ENCODE measurements at regions not wholly inside any gene's neighbourhood (a gene's known extent, or its start where the extent isn't known, plus 50 kb on each side); places are given as distances from the start of the nearest gene placed in this dataset.

DNA sequence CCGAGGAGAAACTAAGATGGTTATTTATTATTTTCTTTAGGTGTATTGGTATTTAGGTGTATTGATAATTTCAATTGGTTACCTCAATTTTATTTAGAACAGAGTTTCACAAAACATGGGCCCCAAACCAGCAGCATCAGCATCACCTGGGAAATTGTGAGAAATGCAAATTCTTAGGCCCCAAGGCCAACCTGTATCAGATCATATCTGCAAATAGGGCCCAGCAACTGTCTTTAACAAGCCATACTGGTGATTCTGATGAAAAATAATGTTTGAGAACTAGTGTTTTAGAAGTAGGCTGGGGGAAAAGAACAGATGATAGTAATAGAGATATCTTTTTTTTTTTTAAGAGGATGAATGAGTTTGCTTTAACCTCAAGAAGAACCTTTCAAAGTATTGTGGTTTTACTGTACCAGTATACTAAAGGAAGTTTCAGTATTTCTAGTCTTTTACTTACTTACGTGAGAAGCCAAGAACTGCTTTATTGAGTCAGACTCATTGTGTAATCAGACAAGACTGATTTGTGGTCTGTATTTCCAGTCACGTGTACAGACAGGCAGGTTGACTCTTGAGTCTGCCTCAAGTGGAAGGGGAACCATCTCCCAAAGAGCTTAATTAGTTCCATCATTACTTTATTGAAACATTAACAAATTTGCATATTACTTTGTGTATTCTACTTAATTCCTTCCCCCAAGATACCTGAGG is 60.4 kb upstream of the GAREM1 start:
- H3K4me3 ChIP-seq (ENCODE audit: low read length), result no peak overlapping the region
- no peaks in the 10 kb centered on the region for H3K4me1 ChIP-seq (ENCODE audit: insufficient read depth, low read length)
- no peaks in the 10 kb centered on the region for H3K36me3 ChIP-seq (ENCODE audit: insufficient read depth, low read depth, low read length)
- H3K9me3 ChIP-seq (ENCODE audit: insufficient read depth, low read depth, low read length), result no peaks in the 10 kb centered on the region
- no peak overlapping the region for H3K9ac ChIP-seq (ENCODE audit: low read depth, low read length)
- no peaks in the 10 kb centered on the region for H3K27me3 ChIP-seq (ENCODE audit: insufficient read depth, low read length)
- H3K27ac ChIP-seq (ENCODE audit: low read length), result no peak overlapping the region

- H3K36me3 ChIP-seq (ENCODE audit: insufficient read depth, low read depth, low read length), result no peaks in the 10 kb centered on the region
- H3K27me3 ChIP-seq (ENCODE audit: insufficient read depth, low read length), result no peaks in the 10 kb centered on the region
- no peaks in the 10 kb centered on the region for H3K4me1 ChIP-seq (ENCODE audit: insufficient read depth, low read length)
- H3K4me3 ChIP-seq (ENCODE audit: low read length), result no peak overlapping the region
- H3K9ac ChIP-seq (ENCODE audit: low read depth, low read length), result no peak overlapping the region
- no peak overlapping the region for H3K27ac ChIP-seq (ENCODE audit: low read length)
- no peaks in the 10 kb centered on the region for H3K9me3 ChIP-seq (ENCODE audit: insufficient read depth, low read depth, low read length)
Observed at GRCh38 chr18:32529722-32530420, 59.2 kb upstream of the GAREM1 start.

DNA sequence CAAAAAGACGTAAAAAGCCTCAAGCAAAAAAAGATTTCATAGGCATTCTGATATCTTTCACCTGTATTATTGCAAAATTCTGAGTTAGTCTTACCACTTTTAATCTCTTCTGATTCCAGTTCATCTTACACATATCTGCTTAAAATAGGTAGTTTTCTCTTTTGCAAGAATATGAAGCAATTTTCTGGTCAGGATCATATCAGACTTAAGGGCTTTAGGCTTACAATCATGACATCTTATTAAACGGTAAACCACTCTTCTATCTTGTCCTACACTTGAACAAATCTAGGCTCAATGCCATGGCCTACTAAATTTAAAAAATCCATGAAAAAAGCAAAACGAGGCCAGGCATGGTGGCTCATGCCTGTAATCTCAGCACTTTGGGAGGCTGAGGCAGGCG is 50.1 kb upstream of the GAREM1 start:
- Histone ChIP-seq H3K9me3 (ENCODE audit: insufficient read depth, low read depth, low read length) (no peaks in the 10 kb centered on the region), H3K4me3 (ENCODE audit: low read length) (no peak overlapping the region), H3K9ac (ENCODE audit: low read depth, low read length) (no peak overlapping the region), H3K27me3 (ENCODE audit: insufficient read depth, low read length) (no peaks in the 10 kb centered on the region), H3K4me1 (ENCODE audit: insufficient read depth, low read length) (no peaks in the 10 kb centered on the region), H3K27ac (ENCODE audit: low read length) (no peak overlapping the region), H3K36me3 (ENCODE audit: insufficient read depth, low read depth, low read length) (no peaks in the 10 kb centered on the region)

All from iPS-20b (cell line).